GM18508 (cell line): ENCODE measurements at regions not wholly inside any gene's neighbourhood (a gene's known extent, or its start where the extent isn't known, plus 50 kb on each side); places are given as distances from the start of the nearest gene placed in this dataset.

Experiments used
- ATAC-seq: cut with Tn5 transposase; IDR thresholded peaks from one replicate; pipeline ENCODE4 v1.9.1; 2021; ENCODE audit warnings: moderate number of reproducible peaks; ENCODE audit not compliant: insufficient read depth, unreplicated experiment

DNA sequence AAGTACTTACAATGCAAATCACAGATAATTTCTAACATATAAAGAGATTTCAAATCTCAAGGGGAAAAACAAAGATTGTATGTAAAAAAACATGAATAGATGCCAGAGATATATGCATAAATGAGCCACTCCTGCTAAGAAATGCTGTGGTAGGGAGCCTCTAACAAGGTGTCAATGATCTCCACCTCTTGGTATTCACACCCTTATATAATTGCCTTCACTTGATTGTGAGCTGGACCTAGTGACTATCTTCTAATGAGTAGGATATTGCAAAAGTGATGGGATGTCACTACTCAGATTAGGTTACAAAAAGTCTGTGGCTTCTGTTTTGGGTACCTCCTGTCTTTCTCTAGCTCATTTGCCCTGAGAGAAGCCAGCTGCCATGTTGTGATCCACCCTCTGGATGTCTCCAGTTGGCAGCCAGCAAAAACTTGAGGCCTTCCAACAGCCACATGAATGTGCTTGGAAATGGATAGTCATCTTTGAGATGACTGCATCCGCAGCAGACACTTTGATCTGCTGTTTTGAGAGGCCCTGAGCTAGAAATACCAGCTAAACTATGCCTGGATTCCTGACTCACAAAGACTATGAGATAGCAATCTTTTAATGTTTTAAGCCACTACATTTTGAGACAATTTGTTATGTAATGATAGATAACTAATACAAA is 196.1 kb upstream of the FGGY start:
- ATAC-seq = no peak

GRCh38 chr1:59101518-59101917 is 195.4 kb upstream of the FGGY start:
- ATAC-seq = no peak

DNA sequence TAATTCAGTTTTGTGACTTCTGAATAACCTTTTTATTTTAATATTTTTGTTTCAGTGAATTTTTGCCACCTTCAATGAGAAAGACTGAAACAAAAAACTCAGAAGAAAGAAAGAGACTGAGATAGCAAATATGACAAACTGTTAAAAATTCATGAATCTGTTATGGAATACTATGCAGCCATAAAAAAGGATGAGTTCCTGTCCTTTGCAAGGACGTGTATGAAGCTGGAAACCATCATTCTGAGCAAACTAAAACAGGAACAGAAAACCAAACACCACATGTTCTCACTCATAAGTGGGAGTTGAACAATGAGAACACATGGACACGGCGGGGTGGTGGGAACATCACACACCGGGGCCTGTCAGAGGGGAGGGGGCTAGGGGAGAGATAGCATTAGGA is 193.4 kb upstream of the FGGY start:
- no peak for ATAC-seq

DNA sequence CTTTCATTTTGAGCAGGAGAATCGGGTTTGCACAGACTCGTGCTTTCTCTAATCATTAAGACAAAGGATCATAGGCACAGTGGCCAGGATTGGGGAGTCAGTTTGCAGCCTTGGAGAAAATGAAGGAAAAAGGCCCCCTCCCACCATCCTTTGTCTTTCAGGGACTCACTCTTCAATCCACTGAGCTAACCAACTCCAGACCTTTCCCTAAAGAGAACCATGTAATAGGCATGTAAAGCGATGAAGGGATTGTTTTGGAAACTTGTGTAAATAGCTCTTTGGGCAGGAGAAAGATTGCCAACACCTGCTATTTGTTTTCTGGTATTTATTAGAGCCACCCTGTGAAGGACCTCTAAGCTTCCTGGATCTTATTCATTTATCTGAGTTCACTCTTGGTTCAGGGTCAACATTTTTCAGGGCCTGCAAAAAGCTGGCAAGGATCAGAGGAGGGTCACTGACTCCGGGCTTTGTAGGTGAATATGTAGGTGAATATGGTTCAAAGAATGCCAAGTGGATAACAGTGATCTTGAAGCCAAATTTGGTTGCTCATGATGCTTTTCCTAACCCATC is 192.6 kb upstream of the FGGY start:
- no peak for ATAC-seq

DNA sequence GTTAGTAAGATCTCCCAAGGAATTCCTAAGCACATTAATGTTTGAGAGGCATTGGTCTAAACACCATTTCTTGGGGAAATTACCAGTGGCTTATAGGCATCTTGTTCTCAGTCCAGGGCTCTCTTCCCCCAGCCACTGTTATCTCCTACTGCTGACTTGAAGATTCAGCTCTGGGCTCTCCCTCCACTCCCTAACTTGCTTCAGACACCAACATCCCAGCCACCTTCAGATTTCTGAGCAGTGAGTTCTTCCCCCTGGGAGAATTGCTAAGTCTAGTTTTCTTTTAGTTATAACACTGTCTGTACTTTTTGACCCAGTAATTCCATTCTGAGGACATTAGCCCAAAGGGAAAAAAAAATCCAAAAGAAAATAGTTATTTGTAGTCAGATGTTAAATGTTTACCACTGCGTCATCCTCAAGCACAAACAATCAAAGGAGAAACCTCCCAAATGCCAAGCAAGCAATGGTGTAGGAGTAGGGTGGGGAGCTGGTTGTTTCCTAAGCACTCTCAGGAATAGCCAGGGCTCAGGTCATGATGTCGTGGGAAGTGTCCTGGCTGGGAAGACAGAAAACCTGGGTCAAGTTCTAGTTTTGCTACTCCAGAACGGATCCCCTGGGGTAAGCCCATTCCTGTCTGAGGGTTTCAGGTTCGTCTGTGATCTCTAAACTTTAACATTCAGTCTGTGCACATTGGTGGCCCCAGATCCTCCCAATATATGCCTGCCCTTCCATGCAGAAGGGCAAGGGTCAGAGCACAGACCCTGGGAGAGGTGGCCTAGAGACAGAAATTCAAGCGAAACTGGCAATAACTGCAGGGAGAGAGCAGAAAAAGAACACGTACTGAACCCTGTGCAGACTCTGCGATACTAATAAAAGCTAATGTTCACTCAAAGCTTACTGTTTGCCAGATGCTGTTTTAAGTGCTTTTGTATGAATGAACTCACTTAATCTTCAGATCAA is 191.1 kb upstream of the FGGY start:
- no peak for ATAC-seq

DNA sequence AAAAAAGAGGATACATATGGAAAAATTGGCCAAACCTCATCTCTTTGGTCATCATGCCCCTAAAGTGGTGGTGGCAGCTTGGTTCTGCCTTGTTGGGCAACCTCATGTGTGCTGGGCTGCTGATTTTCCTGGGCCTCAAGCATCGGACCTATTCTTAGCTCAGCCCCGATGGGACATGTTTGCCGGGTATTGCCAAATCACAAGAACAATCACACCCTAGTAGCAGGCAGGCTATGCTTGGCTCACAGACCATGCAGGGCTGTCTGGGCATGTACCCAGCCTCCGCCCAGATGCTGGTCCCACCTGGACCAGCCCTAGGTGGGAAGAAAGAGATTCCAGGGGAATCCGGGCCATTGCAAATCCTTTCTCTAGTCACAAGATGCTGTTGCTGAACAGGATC is 189.4 kb upstream of the FGGY start:
- no peak for ATAC-seq

DNA sequence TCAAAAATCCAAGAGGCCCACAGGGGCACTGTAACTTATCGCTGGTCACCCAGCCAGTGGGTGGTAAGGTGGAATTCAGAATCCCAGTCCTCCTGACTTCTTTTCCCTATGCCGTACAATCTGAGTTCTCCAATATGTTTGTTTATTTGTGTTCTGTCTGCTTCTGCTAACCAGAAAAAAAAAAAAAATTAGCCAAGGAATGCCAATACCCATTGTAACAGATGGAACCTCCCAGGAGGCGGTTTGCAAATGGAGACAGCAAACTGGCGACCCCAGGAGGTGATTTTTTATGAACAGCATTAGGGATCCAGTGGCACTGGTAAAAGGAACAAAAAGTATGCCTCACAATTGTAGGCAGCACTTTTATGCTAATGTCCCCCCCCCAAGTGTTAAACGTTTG is 189.0 kb upstream of the FGGY start:
- ATAC-seq = no peak

- ATAC-seq = no peak
Observed at GRCh38 chr1:59108481-59109317, 188.2 kb upstream of the FGGY start.

DNA sequence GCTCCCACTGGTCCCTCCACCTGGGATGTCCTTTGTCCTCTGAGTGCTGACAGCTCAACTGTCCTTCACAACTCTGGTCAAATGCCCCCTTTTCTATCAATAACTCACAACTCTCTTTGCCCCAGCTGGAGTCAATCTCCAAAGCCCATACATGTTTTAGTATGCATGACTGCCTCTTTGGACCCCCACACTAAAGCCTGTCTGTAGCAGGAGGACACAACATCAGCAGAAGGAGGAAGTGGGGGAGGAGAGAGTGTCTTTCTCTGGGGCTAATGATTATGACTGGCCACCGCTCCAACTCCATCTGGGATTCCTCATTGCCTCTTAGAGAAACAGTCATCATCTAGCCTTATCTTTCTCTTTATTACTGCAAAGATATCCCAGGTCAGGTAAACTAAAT is 186.6 kb upstream of the FGGY start:
- no peak for ATAC-seq

DNA sequence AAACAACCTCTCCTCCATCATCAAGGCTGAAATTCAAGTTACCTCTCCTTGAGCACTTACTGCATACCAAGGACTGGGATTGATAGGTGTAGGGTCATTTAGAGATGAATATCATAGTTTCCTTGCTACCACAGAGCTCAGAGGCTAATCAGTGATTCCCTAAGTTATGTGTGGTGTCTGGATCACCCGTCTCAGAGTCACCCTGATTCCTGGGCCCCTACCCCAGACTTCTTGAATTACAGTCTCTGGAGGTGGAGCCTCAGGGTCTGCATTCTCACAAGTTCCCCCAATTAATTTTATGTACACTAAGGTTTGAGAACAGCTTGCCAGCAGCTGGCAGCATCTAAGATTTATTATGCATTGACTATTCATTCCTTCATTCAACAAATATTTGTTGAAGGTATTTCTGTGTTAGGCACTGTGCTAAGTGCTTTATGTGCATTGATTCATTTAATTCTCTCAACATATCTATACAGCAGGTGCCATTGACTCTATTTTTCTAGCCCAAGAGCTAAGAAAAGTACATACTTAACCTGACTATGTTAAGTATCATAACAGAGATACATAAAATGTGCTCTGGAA is 182.9 kb upstream of the FGGY start:
- ATAC-seq = no peak

GRCh38 chr1:59115865-59116264 is 181.0 kb upstream of the FGGY start:
- ATAC-seq = no peak

DNA sequence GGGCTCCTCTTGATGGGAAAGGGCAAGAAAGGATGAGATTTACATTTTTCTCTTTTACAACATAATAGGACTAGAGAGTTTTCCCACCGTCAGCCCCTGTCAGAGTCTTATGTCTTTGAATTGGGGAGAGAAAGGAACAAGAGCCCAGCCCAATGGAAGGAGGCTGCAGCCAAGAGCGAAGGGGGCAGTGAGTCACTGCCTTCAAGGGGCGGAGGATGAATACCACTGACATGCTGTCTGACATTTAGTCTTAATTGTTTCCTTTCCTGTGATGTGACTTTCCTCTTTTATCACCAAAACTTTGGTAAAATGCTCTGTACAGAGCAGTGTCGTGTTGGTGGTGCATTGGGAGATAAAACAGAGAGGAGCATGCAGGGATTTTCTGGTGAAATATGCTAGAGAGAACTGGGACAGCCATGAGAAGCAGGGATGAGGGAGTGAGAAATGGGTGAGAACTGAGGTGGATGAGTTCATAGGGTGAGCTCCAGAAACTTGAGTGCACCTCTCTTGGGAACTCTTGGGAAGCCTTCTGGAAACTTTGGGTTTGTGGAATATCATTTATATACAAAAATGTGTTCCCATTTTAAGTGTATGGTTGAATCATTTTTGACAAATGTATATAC is 179.9 kb upstream of the FGGY start:
- ATAC-seq = no peak

GRCh38 chr1:59122527-59122926 is 174.4 kb upstream of the FGGY start:
- no peak for ATAC-seq

DNA sequence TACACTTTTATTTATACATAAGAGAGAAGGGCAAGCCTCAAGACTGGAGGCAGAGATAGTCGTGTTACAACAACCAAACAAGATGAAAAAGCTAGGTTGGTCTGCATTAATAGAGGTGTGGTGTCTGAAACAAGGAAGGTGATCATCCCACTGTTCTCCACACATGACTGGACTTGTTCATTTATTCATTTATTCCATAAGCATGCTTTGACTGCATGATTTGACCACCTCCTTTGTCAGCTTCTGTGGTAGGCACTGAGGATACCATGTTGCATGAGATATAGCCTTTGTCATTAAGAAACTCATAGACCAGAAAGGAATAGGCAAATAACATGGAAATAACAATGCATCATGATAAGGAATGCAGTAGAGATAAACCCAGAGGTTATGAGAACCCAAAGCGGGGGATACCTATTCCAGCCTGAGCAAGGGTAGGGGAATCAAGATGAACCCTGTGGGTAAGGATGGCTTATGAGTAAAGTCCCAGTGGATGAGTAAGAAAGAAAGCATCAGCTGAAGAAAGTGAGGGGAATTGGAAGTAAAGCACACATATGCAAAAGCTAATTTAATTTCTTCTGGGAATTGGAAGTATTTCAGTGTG is 173.7 kb upstream of the FGGY start:
- ATAC-seq = no peak

DNA sequence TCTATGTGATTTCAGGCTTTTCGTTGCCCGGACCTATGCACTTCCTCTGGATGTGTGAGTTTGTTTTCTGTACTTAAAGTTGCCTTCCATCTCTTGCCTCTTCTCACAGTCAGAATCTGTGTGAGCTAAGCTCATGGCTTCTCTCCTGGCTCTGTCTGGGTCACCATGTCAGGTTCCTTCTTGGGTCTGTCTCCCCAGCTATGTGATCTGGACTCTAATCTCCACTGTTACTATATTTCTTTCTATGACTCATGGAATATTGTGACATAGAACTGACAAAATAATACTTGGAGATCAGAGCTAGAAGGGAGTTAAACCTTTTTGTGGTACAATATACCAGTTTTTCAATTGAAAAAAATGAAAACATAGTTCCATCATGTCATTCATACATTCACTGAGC is 172.7 kb upstream of the FGGY start:
- ATAC-seq = no peak

DNA sequence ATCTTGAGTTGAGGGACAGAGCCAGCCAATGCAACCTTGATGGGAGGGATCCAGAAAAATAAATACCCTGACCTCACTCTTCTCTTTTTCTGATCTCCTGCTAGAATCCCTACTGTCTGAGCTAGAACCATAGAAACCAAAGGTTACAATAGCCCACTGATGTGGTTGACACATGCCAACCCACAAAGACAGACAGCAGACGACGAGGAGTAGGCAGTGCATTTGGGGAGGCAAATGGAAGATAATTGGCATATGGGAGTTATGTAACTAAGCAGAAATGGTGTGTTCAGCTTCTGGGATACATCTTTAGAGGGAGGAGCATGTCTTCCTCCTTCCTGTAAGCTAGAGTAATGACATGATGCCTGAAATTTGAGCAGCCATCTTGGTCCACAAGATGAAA is 171.7 kb upstream of the FGGY start:
- ATAC-seq = no peak

- no peak for ATAC-seq
Observed at GRCh38 chr1:59125676-59126320, 171.1 kb upstream of the FGGY start.

DNA sequence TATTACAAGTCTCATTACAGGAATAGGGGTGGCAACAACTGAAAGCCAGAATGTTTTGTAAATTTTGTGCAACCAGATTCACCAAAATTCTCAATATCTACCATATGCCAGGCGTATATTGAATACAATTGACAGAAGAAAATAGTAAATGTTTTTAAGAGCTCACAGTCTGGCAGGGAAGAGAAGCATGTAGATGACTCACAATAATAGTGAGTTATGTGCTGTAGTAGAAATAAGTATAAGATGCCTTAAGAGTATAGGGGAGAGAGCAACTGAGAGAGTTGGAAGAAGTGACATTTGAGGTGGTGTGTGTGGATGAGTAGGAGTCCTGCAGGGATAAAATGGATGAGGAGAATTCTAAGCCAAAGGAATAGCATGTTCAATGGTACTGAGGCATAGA is 170.5 kb upstream of the FGGY start:
- ATAC-seq = no peak

DNA sequence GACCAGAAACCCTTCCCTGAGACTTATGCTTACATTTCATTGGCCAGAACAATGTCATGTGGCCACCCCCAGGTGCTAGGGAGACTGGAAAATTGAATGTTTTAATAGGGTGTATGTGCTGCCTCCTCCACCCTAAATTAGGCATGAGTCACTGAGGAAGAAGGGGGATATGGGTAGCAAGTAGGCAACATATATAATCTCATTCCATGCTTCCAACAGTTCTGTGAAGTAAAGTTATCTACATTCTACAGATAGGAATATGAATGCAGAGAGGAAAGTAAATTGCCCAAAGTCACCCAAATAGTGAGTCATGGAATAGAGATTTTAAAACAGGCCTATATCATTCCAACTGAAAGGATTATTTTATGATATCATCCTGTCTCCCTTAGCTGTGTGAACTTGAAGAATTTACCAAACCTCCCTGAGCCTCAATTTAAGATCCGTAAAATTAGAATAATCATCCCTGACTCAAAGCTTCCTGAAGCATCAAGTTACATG is 168.6 kb upstream of the FGGY start:
- no peak for ATAC-seq
